ENCODE measurements at regions not wholly inside any gene's neighbourhood (a gene's known extent, or its start where the extent isn't known, plus 50 kb on each side); places are given as distances from the start of the nearest gene placed in this dataset.

GRCh38 chr7:38329340-38329739, 55.9 kb upstream of the TARP start:
- TF ChIP-seq CTCF (conservative IDR thresholded peaks at IDR 0.05 in 1 of 2, IDR thresholded peaks at IDR 0.05 in 1 of 2; ENCODE audit: extremely low read depth in 1 of 2, insufficient read depth in 1 of 2, low read depth in 1 of 2, low read length in 2 of 2) (no peak), EZH2 (IDR thresholded peaks at IDR 0.05; ENCODE audit: borderline replicate concordance, low read length) (no peak)

All from mammary epithelial cell (primary cell).